Tibial nerve (tissue), 4 donors: ENCODE measurements at regions not wholly inside any gene's neighbourhood (a gene's known extent, or its start where the extent isn't known, plus 50 kb on each side); places are given as distances from the start of the nearest gene placed in this dataset.

Experiments used
- CTCF ChIP-seq, 5 experiments: fragments of 200-600 bp in 3 of 5; fragments of 450-650 bp in 2 of 5; sonication (generic) in 3 of 5; IDR thresholded peaks; one replicate each; pipeline ENCODE4 v1.5.1; 2016 to 2019; ENCODE audit warnings: antibody characterized with exemption in 5 of 5, mild to moderate bottlenecking in 3 of 5, moderate library complexity in 2 of 5
- EP300 ChIP-seq, 2 donors: sonication (generic); formaldehyde crosslinking; IDR thresholded peaks; one replicate each; pipeline ENCODE4 v1.6.1; 2017; ENCODE audit warnings: antibody characterized with exemption in 2 of 2, mild to moderate bottlenecking in 1 of 2

GRCh38 chr1:65526049-65526556 lies 105.6 kb downstream of the LEPR start:
- TF ChIP-seq EP300 (IDR thresholded peaks at IDR 0.05) (no peak), CTCF (IDR thresholded peaks at IDR 0.05) (no peak)
